ENCODE measurements at regions not wholly inside any gene's neighbourhood (a gene's known extent, or its start where the extent isn't known, plus 50 kb on each side); places are given as distances from the start of the nearest gene placed in this dataset.

DNA sequence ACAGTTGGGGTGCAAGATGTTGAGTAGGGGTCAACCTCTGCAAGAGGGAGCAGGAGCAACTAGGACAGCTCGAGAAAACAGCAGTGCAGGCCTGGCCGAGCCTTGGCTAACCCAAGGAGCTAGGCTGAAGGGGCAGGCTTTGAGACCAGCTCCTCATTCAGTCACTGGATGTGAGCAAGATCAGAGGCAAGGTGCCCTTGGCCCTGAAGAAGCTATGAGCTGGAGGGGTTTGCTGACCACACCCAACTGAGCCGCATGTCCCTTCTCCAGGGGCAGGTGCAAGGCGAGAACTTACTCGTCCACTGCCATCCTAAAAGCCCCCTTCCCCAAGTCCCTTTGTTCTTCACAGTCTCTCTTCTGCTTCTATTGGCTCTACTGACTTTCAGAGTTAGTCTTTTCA lies 126.1 kb upstream of the UBL3 start:
- TF ChIP-seq CTCF (IDR thresholded peaks at IDR 0.05; ENCODE audit: insufficient read depth, missing control alignments), result no peak
- no peak for FAIRE-seq

GRCh38 chr13:29975283-29975682 lies 124.9 kb upstream of the UBL3 start:
- no peak for TF ChIP-seq CTCF (IDR thresholded peaks at IDR 0.05; ENCODE audit: insufficient read depth, missing control alignments)
- FAIRE-seq (no peak), DNase-seq (ENCODE audit: insufficient read length, low spot score) (no peak)

More for the DNA sequence above, 126.1 kb upstream of the UBL3 start:
- DNase-seq (ENCODE audit: insufficient read length, low spot score), result no peak

GRCh38 chr13:29969286-29969685 lies 118.9 kb upstream of the UBL3 start:
- no peak for TF ChIP-seq CTCF (IDR thresholded peaks at IDR 0.05; ENCODE audit: insufficient read depth, missing control alignments)
- DNase-seq (ENCODE audit: insufficient read length, low spot score), result no peak
- FAIRE-seq, result no peak

DNA sequence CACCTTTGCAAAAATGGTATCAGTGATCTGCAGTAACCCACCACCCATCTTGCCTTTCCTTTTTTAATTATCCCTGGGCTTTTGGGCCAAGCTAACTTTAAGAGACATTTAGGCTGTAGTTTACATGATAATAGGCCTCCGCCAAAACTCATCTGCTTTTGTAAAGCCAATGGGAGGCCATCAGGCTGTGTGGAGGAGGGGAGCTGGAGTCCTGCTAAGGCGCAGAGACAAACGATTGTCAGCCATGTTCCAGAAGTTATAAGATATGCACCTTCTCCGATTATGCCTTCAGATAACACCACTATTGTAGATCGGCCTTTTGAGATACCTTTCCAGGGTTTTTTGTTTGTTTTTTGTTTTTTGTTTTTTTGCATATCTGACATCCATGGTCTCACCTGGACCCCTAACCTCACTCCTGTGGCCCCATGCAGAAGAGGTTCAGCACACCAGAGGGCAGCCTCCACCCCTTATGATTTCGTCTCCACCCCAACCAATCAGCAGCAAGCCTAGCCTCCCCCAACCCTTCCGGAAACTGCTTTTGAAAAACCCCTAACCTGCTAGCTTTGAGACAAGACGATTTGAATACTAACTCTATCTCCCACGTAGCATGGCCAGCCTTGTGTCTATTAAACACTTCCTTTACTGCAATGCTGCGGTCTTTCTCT lies 113.9 kb upstream of the UBL3 start:
- FAIRE-seq, result no peak
- DNase-seq (ENCODE audit: insufficient read length, low spot score), result no peak
- no peak for TF ChIP-seq CTCF (IDR thresholded peaks at IDR 0.05; ENCODE audit: insufficient read depth, missing control alignments)

DNA sequence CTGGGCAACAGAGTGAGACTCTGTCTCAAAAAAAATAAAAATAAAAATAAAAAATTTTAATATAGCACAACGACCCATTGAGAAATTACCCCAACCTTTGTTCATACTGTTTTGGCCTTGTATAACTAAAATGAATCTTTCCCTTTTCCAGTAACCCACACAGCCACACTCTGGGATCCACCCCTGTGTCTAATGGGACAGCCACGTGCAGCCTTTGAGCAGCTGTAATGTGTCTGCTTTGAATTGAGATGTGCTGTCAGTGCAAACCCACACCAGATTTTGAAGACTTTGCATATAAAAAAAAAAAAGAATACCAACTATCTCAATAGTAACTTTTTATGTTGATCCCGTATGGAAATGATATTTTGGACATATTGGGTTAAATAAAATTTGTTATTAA lies 112.7 kb upstream of the UBL3 start:
- no peak for DNase-seq (ENCODE audit: insufficient read length, low spot score)
- no peak for FAIRE-seq
- TF ChIP-seq CTCF (IDR thresholded peaks at IDR 0.05; ENCODE audit: insufficient read depth, missing control alignments), result no peak

GRCh38 chr13:29961036-29961670 lies 110.7 kb upstream of the UBL3 start:
- FAIRE-seq, result no peak
- TF ChIP-seq CTCF (IDR thresholded peaks at IDR 0.05; ENCODE audit: insufficient read depth, missing control alignments), result no peak
- no peak for DNase-seq (ENCODE audit: insufficient read length, low spot score)

GRCh38 chr13:29959603-29960002 lies 109.2 kb upstream of the UBL3 start:
- TF ChIP-seq CTCF (IDR thresholded peaks at IDR 0.05; ENCODE audit: insufficient read depth, missing control alignments), result no peak
- no peak for FAIRE-seq
- DNase-seq (ENCODE audit: insufficient read length, low spot score), result no peak

Measured in D721Med (cell line).